ENCODE measurements at regions not wholly inside any gene's neighbourhood (a gene's known extent, or its start where the extent isn't known, plus 50 kb on each side); places are given as distances from the start of the nearest gene placed in this dataset.

DNA sequence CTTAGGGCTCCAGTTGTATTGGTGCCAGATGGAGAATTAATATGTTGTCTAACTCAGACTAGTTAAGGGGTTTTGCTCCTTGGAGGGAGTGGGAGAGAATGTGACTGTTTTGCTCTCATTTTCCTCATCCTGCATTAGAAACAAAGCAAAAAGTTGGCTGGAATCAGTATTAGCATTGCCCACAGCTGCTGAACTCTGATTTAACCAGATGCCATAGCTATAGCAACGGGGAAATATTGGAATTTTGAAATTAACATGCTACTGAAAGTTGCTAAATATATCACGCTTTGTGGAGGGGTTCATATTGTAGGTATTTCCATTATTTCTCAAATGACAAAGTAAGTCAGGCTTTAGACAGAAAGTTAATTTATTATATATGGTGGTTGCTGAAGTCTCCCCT, 66.7 kb upstream of the EOLA2 start:
- no peak overlapping the region for H3K4me3 ChIP-seq (ENCODE audit: low read length)
- ATAC-seq, result no peak
- H2AFZ ChIP-seq (ENCODE audit: low read length), result no peak overlapping the region
- no peaks in the 10 kb centered on the region for H4K20me1 ChIP-seq (ENCODE audit: low read length)
- no peak for DNase-seq
- CTCF ChIA-PET, result no interaction called here
- H3K79me2 ChIP-seq (ENCODE audit: low read length), result no peaks in the 10 kb centered on the region
- no peaks in the 10 kb centered on the region for H3F3A ChIP-seq (ENCODE audit: low read length, unreplicated experiment)
- H3K9me2 ChIP-seq (replicated peaks; ENCODE audit: low read length), result no peaks in the 10 kb centered on the region
- no peaks in the 10 kb centered on the region for H3K27me3 ChIP-seq (ENCODE audit: low read length)
- H3K4me2 ChIP-seq (ENCODE audit: low read length), result no peak overlapping the region
- TF ChIP-seq EZH2 (IDR thresholded peaks at IDR 0.05; ENCODE audit: low read length, unreplicated experiment), result no peak
- TF ChIP-seq EZH2phosphoT487 (IDR thresholded peaks at IDR 0.05; ENCODE audit: borderline replicate concordance, low read length), result no peak
- TF ChIP-seq, protein P1, sequence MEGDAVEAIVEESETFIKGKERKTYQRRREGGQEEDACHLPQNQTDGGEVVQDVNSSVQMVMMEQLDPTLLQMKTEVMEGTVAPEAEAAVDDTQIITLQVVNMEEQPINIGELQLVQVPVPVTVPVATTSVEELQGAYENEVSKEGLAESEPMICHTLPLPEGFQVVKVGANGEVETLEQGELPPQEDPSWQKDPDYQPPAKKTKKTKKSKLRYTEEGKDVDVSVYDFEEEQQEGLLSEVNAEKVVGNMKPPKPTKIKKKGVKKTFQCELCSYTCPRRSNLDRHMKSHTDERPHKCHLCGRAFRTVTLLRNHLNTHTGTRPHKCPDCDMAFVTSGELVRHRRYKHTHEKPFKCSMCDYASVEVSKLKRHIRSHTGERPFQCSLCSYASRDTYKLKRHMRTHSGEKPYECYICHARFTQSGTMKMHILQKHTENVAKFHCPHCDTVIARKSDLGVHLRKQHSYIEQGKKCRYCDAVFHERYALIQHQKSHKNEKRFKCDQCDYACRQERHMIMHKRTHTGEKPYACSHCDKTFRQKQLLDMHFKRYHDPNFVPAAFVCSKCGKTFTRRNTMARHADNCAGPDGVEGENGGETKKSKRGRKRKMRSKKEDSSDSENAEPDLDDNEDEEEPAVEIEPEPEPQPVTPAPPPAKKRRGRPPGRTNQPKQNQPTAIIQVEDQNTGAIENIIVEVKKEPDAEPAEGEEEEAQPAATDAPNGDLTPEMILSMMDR (conservative IDR thresholded peaks at IDR 0.05; ENCODE audit: low read depth, low read length), result no peak
- POLR2A ChIA-PET (ENCODE audit: unreplicated experiment), result no interaction called here
- no peaks in the 10 kb centered on the region for H3K4me1 ChIP-seq (ENCODE audit: insufficient read depth, low read length)
- H3K36me3 ChIP-seq (ENCODE audit: low read depth, low read length), result no peaks in the 10 kb centered on the region
- intact Hi-C loops (cut with micrococcal nuclease), result no loop called here
- no peaks in the 10 kb centered on the region for H3K9me3 ChIP-seq (ENCODE audit: low read length)
- BruUV-seq (replicated peaks), result no TSS peak
- no peak overlapping the region for H3K27ac ChIP-seq (ENCODE audit: low read length)
- no peak overlapping the region for H3K9ac ChIP-seq (ENCODE audit: low read length)

DNA sequence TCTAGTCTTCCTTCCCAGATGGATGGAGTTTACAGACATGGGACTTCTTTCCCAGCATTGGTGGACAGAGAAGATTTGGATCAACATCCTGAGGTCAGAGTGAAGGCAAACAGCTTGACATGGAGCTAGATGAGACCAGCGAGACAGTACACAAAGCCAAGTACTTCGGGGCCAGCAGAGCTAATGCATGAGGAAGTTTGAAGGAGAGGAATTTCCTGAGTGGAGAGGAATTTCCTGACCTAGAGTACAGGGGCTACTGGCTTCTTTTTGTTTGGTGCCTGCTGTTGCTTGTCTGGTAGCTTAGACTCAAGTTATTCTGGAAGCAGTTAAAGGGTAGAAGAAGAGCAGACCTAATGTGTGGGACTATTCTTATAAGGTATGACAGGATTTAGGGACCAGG, 69.1 kb upstream of the EOLA2 start:
- ChIA-PET CTCF (no interaction called here), POLR2A (ENCODE audit: unreplicated experiment) (no interaction called here)
- no peak overlapping the region for H3K9ac ChIP-seq (ENCODE audit: low read length)
- H3K27me3 ChIP-seq (ENCODE audit: low read length), result no peaks in the 10 kb centered on the region
- H3K79me2 ChIP-seq (ENCODE audit: low read length), result no peaks in the 10 kb centered on the region
- no peaks in the 10 kb centered on the region for H3F3A ChIP-seq (ENCODE audit: low read length, unreplicated experiment)
- no peaks in the 10 kb centered on the region for H3K9me2 ChIP-seq (replicated peaks; ENCODE audit: low read length)
- H4K20me1 ChIP-seq (ENCODE audit: low read length), result no peaks in the 10 kb centered on the region
- H3K9me3 ChIP-seq (ENCODE audit: low read length), result no peaks in the 10 kb centered on the region
- no TSS peak for BruUV-seq (replicated peaks)
- no peaks in the 10 kb centered on the region for H3K4me1 ChIP-seq (ENCODE audit: insufficient read depth, low read length)
- H3K4me3 ChIP-seq (ENCODE audit: low read length), result no peak overlapping the region
- TF ChIP-seq EZH2phosphoT487 (IDR thresholded peaks at IDR 0.05; ENCODE audit: borderline replicate concordance, low read length), result no peak
- TF ChIP-seq EZH2 (IDR thresholded peaks at IDR 0.05; ENCODE audit: low read length, unreplicated experiment), result no peak
- TF ChIP-seq, protein P1 (conservative IDR thresholded peaks at IDR 0.05; ENCODE audit: low read depth, low read length), result no peak
- ATAC-seq (no peak), DNase-seq (no peak)
- intact Hi-C loops (cut with micrococcal nuclease), result no loop called here
- H2AFZ ChIP-seq (ENCODE audit: low read length), result no peak overlapping the region
- H3K4me2 ChIP-seq (ENCODE audit: low read length), result no peak overlapping the region
- H3K27ac ChIP-seq (ENCODE audit: low read length), result no peak overlapping the region
- H3K36me3 ChIP-seq (ENCODE audit: low read depth, low read length), result no peaks in the 10 kb centered on the region

DNA sequence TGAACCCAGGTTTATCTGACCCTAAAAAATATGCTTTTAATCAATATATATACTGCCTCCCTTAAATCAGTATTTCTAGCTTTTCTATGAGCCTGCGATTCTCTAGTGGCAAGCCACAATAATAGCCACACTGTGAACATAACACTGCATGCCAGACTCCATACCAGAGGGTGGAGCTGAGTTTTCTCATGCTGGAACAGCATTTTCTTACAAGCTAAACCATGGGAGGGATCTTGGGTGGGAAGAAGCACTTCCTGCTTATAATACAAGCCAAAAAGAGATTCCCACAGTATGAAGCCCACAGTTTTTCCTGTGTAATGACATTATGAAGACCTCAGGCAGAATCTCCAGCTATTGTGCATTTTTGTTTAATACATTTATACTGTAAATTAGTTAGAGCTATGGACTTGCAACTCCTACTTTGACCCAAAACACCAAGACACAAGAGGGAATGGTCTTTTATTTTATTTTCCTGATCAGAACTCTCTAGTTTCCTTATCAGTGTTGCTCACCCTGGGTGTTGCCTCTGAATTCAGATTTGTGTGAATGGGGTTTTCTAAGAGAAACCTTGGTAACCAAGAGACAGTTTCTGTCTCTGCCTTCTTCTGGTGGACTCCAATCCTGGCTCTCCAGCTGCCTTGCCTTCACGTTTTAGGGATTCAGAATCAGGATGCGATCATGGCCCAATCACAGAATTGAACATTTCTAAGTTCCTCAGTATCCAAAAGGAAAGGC, 74.5 kb upstream of the EOLA2 start:
- Histone ChIP-seq H3K4me3 (ENCODE audit: low read length) (no peak overlapping the region), H4K20me1 (ENCODE audit: low read length) (no peaks in the 10 kb centered on the region), H3K9ac (ENCODE audit: low read length) (no peak overlapping the region), H3K79me2 (ENCODE audit: low read length) (no peaks in the 10 kb centered on the region), H3K9me2 (replicated peaks; ENCODE audit: low read length) (no peaks in the 10 kb centered on the region), H3K36me3 (ENCODE audit: low read depth, low read length) (no peaks in the 10 kb centered on the region), H3K27ac (ENCODE audit: low read length) (no peak overlapping the region), H3K27me3 (ENCODE audit: low read length) (no peaks in the 10 kb centered on the region), H3K4me2 (ENCODE audit: low read length) (no peak overlapping the region), H3K9me3 (ENCODE audit: low read length) (no peaks in the 10 kb centered on the region), H2AFZ (ENCODE audit: low read length) (no peak overlapping the region), H3K4me1 (ENCODE audit: insufficient read depth, low read length) (no peaks in the 10 kb centered on the region), H3F3A (ENCODE audit: low read length, unreplicated experiment) (no peaks in the 10 kb centered on the region)
- DNase-seq (no peak), ATAC-seq (no peak)
- POLR2A ChIA-PET (ENCODE audit: unreplicated experiment), result no interaction called here
- intact Hi-C loops (cut with micrococcal nuclease), result no loop called here
- CTCF ChIA-PET, result no interaction called here
- TF ChIP-seq EZH2phosphoT487 (IDR thresholded peaks at IDR 0.05; ENCODE audit: borderline replicate concordance, low read length) (no peak), EZH2 (IDR thresholded peaks at IDR 0.05; ENCODE audit: low read length, unreplicated experiment) (no peak)
- TF ChIP-seq, protein P1 (conservative IDR thresholded peaks at IDR 0.05; ENCODE audit: low read depth, low read length), result no peak
- BruUV-seq (replicated peaks), result no TSS peak

Data from PC-3 (cell line).